ENCODE measurements at regions not wholly inside any gene's neighbourhood (a gene's known extent, or its start where the extent isn't known, plus 50 kb on each side); places are given as distances from the start of the nearest gene placed in this dataset.
"Not testable (repeated sequence)": the region's sequence is repeated elsewhere in the genome, so short reads cannot be mapped to it uniquely, and the experiment has no call there.

- TF ChIP-seq POLR2AphosphoS5 (IDR thresholded peaks at IDR 0.05; ENCODE audit: low read depth) = no peak
- no peak for TF ChIP-seq CTCF (IDR thresholded peaks at IDR 0.05; ENCODE audit: insufficient read depth, low read length)
- H3K4me3 ChIP-seq (replicated peaks; ENCODE audit: insufficient read depth, low read length) = no peak overlapping the region
- no peak for DNase-seq (ENCODE audit: low read depth in 1 of 2, low spot score in 1 of 2)
- no peaks in the 10 kb centered on the region for H3K27me3 ChIP-seq (ENCODE audit: insufficient read depth, poor library complexity, severe bottlenecking)
- no peak overlapping the region for H3K27ac ChIP-seq (replicated peaks)
Observed at GRCh38 chr3:89013536-89013935, 93.9 kb upstream of the EPHA3 start.

- H3K27ac ChIP-seq (replicated peaks) = no peak overlapping the region
- H3K27me3 ChIP-seq (ENCODE audit: insufficient read depth, poor library complexity, severe bottlenecking) = no peaks in the 10 kb centered on the region
- no peak for TF ChIP-seq REST (IDR thresholded peaks at IDR 0.05; ENCODE audit: insufficient replicate concordance, low read depth)
- TF ChIP-seq SPI1 (IDR thresholded peaks at IDR 0.05; ENCODE audit: borderline replicate concordance, low read depth) = no peak
- no peak for TF ChIP-seq GABPA (IDR thresholded peaks at IDR 0.05; ENCODE audit: low read depth)
- no peak overlapping the region for H3K4me3 ChIP-seq (replicated peaks; ENCODE audit: insufficient read depth, low read length)
- no peak for DNase-seq (ENCODE audit: low read depth in 1 of 2, low spot score in 1 of 2)
Observed at GRCh38 chr3:89017531-89017930, 89.9 kb upstream of the EPHA3 start.

GRCh38 chr3:89025185-89025584 lies 82.2 kb upstream of the EPHA3 start:
- Histone ChIP-seq H3K4me3 (replicated peaks; ENCODE audit: insufficient read depth, low read length) (no peak overlapping the region), H3K27ac (replicated peaks) (no peak overlapping the region), H3K27me3 (ENCODE audit: insufficient read depth, poor library complexity, severe bottlenecking) (no peaks in the 10 kb centered on the region)
- no peak for TF ChIP-seq POLR2AphosphoS5 (IDR thresholded peaks at IDR 0.05; ENCODE audit: low read depth)
- TF ChIP-seq GABPA (IDR thresholded peaks at IDR 0.05; ENCODE audit: low read depth) = no peak
- TF ChIP-seq CTCF (IDR thresholded peaks at IDR 0.05; ENCODE audit: insufficient read depth, low read length) = no peak
- no peak for TF ChIP-seq SPI1 (IDR thresholded peaks at IDR 0.05; ENCODE audit: borderline replicate concordance, low read depth)
- TF ChIP-seq REST (IDR thresholded peaks at IDR 0.05; ENCODE audit: insufficient replicate concordance, low read depth) = no peak
- no peak for DNase-seq (ENCODE audit: low read depth in 1 of 2, low spot score in 1 of 2)

- Histone ChIP-seq H3K27ac (replicated peaks) (no peak overlapping the region), H3K4me3 (replicated peaks; ENCODE audit: insufficient read depth, low read length) (no peak overlapping the region), H3K27me3 (ENCODE audit: insufficient read depth, poor library complexity, severe bottlenecking) (no peaks in the 10 kb centered on the region)
- DNase-seq (ENCODE audit: low read depth in 1 of 2, low spot score in 1 of 2) = no peak
- TF ChIP-seq CTCF (IDR thresholded peaks at IDR 0.05; ENCODE audit: insufficient read depth, low read length) (no peak), GABPA (IDR thresholded peaks at IDR 0.05; ENCODE audit: low read depth) (no peak), SPI1 (IDR thresholded peaks at IDR 0.05; ENCODE audit: borderline replicate concordance, low read depth) (no peak), REST (IDR thresholded peaks at IDR 0.05; ENCODE audit: insufficient replicate concordance, low read depth) (no peak), POLR2AphosphoS5 (IDR thresholded peaks at IDR 0.05; ENCODE audit: low read depth) (no peak)
Observed at GRCh38 chr3:89032346-89033013, 74.9 kb upstream of the EPHA3 start.

GRCh38 chr3:89034723-89035122 lies 72.7 kb upstream of the EPHA3 start:
- not testable (repeated sequence) for DNase-seq (ENCODE audit: low read depth in 1 of 2, low spot score in 1 of 2); H3K4me3 ChIP-seq (replicated peaks; ENCODE audit: insufficient read depth, low read length); H3K27me3 ChIP-seq (ENCODE audit: insufficient read depth, poor library complexity, severe bottlenecking); H3K27ac ChIP-seq (replicated peaks)
